NT2/D1 (cell line): ENCODE measurements at regions not wholly inside any gene's neighbourhood (a gene's known extent, or its start where the extent isn't known, plus 50 kb on each side); places are given as distances from the start of the nearest gene placed in this dataset.

Experiments used
- DNase-seq: peaks from one replicate; pipeline ENCODE4 v3.0.0-alpha.2; 2011; ENCODE audit warnings: low read depth, low spot score
- H3K27me3 ChIP-seq: 2 replicates; pipeline ENCODE4 v1.6.0; 2011; ENCODE audit warnings: mild to moderate bottlenecking; ENCODE audit not compliant: insufficient read length, insufficient read depth
- H3K36me3 ChIP-seq: 2 replicates; pipeline ENCODE4 v1.6.1; 2011; ENCODE audit warnings: mild to moderate bottlenecking, low read length, mixed read lengths; ENCODE audit not compliant: insufficient read depth, insufficient read length
- H3K4me1 ChIP-seq: 2 replicates; pipeline ENCODE4 v1.5.1; 2011; ENCODE audit not compliant: insufficient read depth, insufficient read length
- H3K4me3 ChIP-seq: 2 replicates; pipeline ENCODE4 v1.5.1; 2011; ENCODE audit warnings: low read depth; ENCODE audit not compliant: insufficient read length
- H3K9ac ChIP-seq: 2 replicates; pipeline ENCODE4 v1.6.0; 2011; ENCODE audit warnings: low read depth; ENCODE audit not compliant: insufficient read length
- H3K9me3 ChIP-seq: 2 replicates; pipeline ENCODE4 v1.5.1; 2011; ENCODE audit warnings: mild to moderate bottlenecking, low read length; ENCODE audit not compliant: insufficient read depth
- SUZ12 ChIP-seq: IDR thresholded peaks from 2 replicates; pipeline ENCODE4 v1.6.1; 2011; ENCODE audit not compliant: insufficient read length, insufficient read depth; ENCODE audit errors: extremely low read depth
- YY1 ChIP-seq: IDR thresholded peaks from 2 replicates; pipeline ENCODE4 v1.6.1; 2011; ENCODE audit not compliant: insufficient read length, insufficient read depth
- ZNF274 ChIP-seq: IDR thresholded peaks from 2 replicates; pipeline ENCODE4 v1.6.1; 2011; ENCODE audit warnings: mild to moderate bottlenecking, low read depth, low read length

- H3K4me1 ChIP-seq = no peaks in the 10 kb centered on the region
- H3K36me3 ChIP-seq = no peaks in the 10 kb centered on the region
- DNase-seq = no peak
- TF ChIP-seq SUZ12 (no peak), ZNF274 (no peak), YY1 (no peak)
- no peak overlapping the region for H3K4me3 ChIP-seq
- no peak overlapping the region for H3K9ac ChIP-seq
- no peaks in the 10 kb centered on the region for H3K9me3 ChIP-seq
- no peaks in the 10 kb centered on the region for H3K27me3 ChIP-seq
Observed at GRCh38 chr7:94088560-94088959, 84.4 kb upstream of the BET1 start.

GRCh38 chr7:94089806-94090205 is 85.7 kb upstream of the BET1 start:
- H3K36me3 ChIP-seq = no peaks in the 10 kb centered on the region
- H3K4me1 ChIP-seq = no peaks in the 10 kb centered on the region
- DNase-seq = no peak
- H3K9ac ChIP-seq = no peak overlapping the region
- H3K4me3 ChIP-seq = no peak overlapping the region
- no peak for TF ChIP-seq YY1
- no peaks in the 10 kb centered on the region for H3K27me3 ChIP-seq
- H3K9me3 ChIP-seq = no peaks in the 10 kb centered on the region

- Histone ChIP-seq H3K9me3 (no peaks in the 10 kb centered on the region), H3K36me3 (no peaks in the 10 kb centered on the region), H3K9ac (no peak overlapping the region), H3K4me3 (no peak overlapping the region), H3K4me1 (no peaks in the 10 kb centered on the region), H3K27me3 (no peaks in the 10 kb centered on the region)
- no peak for DNase-seq
- no peak for TF ChIP-seq ZNF274
- TF ChIP-seq SUZ12 = no peak
- no peak for TF ChIP-seq YY1
Observed at GRCh38 chr7:94092980-94093379, 88.8 kb upstream of the BET1 start.

DNA sequence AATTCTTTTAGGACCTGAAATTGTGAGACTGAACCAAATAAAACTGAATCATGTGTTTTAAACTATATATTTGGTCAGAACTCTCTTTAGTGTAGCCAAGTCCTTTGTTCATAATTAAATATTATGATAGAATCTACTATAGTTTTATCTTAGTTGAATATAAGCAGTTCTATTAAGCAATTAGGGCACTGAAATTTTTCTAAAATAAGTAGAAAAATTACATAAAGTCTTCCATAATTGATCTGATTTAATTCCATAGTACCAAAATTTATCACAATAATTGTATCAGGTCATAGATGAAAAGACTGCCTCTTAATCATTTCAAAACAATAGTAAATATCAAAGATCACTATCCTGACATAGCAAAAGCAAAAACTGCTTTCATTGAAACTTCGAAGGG is 90.1 kb upstream of the BET1 start:
- no peak overlapping the region for H3K9ac ChIP-seq
- H3K4me3 ChIP-seq = no peak overlapping the region
- DNase-seq = no peak
- no peaks in the 10 kb centered on the region for H3K4me1 ChIP-seq
- TF ChIP-seq ZNF274 = no peak
- TF ChIP-seq SUZ12 = no peak
- TF ChIP-seq YY1 = no peak
- no peaks in the 10 kb centered on the region for H3K9me3 ChIP-seq
- no peaks in the 10 kb centered on the region for H3K27me3 ChIP-seq
- no peaks in the 10 kb centered on the region for H3K36me3 ChIP-seq

DNA sequence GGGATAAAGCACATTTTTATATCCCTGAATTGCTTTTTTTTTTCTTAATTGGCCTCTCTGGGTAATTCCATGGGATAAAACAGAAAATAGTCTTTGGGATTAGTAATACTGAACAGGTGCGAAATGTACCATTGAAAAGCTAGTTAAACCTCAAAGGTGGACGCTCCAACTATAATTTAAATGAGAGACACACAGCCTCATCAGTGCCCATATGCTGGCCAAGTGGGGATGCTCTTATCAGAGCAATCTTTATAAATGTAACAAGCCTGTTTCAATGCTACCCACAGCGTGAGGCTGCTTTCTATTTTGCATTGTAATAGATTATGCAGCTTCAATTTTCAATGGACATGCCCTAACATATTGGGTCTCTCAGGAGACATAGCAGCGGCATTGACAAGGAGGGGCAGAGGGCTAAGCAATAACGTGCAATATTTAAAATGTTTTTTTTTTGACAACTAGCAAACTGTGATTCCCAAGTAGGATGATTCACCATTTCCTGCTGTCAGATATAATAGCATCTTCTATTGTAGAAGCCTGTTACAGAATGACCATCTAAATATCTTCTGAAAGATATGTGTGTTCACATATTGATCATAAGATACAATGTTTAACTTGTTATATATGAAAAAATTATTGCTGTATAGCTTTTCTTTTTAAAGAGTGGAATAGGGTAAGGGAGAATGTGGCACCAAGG is 91.3 kb upstream of the BET1 start:
- peaks cover 1% of the 10 kb centered on the region; the same call in 1 of the 2 replicates for H3K9me3 ChIP-seq
- H3K9ac ChIP-seq = no peak overlapping the region
- no peak overlapping the region for H3K4me3 ChIP-seq
- DNase-seq = no peak
- H3K27me3 ChIP-seq = no peaks in the 10 kb centered on the region
- no peaks in the 10 kb centered on the region for H3K36me3 ChIP-seq
- no peaks in the 10 kb centered on the region for H3K4me1 ChIP-seq
- no peak for TF ChIP-seq ZNF274
- no peak for TF ChIP-seq SUZ12
- TF ChIP-seq YY1 = no peak

GRCh38 chr7:94099679-94100078 is 95.5 kb upstream of the BET1 start:
- TF ChIP-seq SUZ12 = no peak
- no peak for TF ChIP-seq ZNF274
- TF ChIP-seq YY1 = no peak
- Histone ChIP-seq H3K4me3 (no peak overlapping the region), H3K27me3 (no peaks in the 10 kb centered on the region), H3K9me3 (peaks cover 10% of the 10 kb centered on the region; the same call in 1 of the 2 replicates), H3K36me3 (no peaks in the 10 kb centered on the region), H3K4me1 (no peaks in the 10 kb centered on the region), H3K9ac (no peak overlapping the region)
- no peak for DNase-seq

GRCh38 chr7:94100723-94101345 is 96.7 kb upstream of the BET1 start:
- H3K36me3 ChIP-seq = no peaks in the 10 kb centered on the region
- H3K4me1 ChIP-seq = no peaks in the 10 kb centered on the region
- no peaks in the 10 kb centered on the region for H3K27me3 ChIP-seq
- no peak overlapping the region for H3K9ac ChIP-seq
- no peak overlapping the region for H3K4me3 ChIP-seq
- DNase-seq = no peak
- H3K9me3 ChIP-seq = peaks cover 10% of the 10 kb centered on the region; the same call in 1 of the 2 replicates
- no peak for TF ChIP-seq YY1
- TF ChIP-seq ZNF274 = no peak
- no peak for TF ChIP-seq SUZ12
